LNCaP clone FGC (cell line): ENCODE measurements at regions not wholly inside any gene's neighbourhood (a gene's known extent, or its start where the extent isn't known, plus 50 kb on each side); places are given as distances from the start of the nearest gene placed in this dataset.

Source experiments
- DNase-seq: peaks from one replicate; pipeline ENCODE4 v3.0.0-alpha.2; 2011; ENCODE audit warnings: low read depth
- H3K4me3 ChIP-seq: 2 replicates; pipeline ENCODE4 v1.5.1; 2011; ENCODE audit warnings: mild to moderate bottlenecking, low read depth, low read length, control low read depth
- CTCF ChIP-seq: IDR thresholded peaks from 2 replicates; pipeline ENCODE4 v1.5.1; 2012; ENCODE audit warnings: mild to moderate bottlenecking; ENCODE audit not compliant: control insufficient read depth, insufficient read depth; ENCODE audit errors: extremely low read depth

- H3K4me3 ChIP-seq, result no peak overlapping the region
- no peak for DNase-seq
- no peak for TF ChIP-seq CTCF
Measured at GRCh38 chr9:2260417-2261306, 245.5 kb downstream of the SMARCA2 start.

GRCh38 chr9:2261421-2262103 is 246.4 kb downstream of the SMARCA2 start:
- DNase-seq, result no peak
- no peak for TF ChIP-seq CTCF
- no peak overlapping the region for H3K4me3 ChIP-seq

GRCh38 chr9:2262386-2263071 is 247.4 kb downstream of the SMARCA2 start:
- no peak for DNase-seq
- TF ChIP-seq CTCF, result no peak
- no peak overlapping the region for H3K4me3 ChIP-seq

- no peak for TF ChIP-seq CTCF
- H3K4me3 ChIP-seq, result no peak overlapping the region
Measured at GRCh38 chr9:2263111-2263510, 248.0 kb downstream of the SMARCA2 start.

GRCh38 chr9:2263665-2264064 is 248.5 kb downstream of the SMARCA2 start:
- no peak overlapping the region for H3K4me3 ChIP-seq

More at GRCh38 chr9:2263111-2263510, 248.0 kb downstream of the SMARCA2 start:
- DNase-seq, result no peak

GRCh38 chr9:2264081-2264480 is 248.9 kb downstream of the SMARCA2 start:
- no peak overlapping the region for H3K4me3 ChIP-seq
- no peak for TF ChIP-seq CTCF
- DNase-seq, result no peak

More at GRCh38 chr9:2263665-2264064, 248.5 kb downstream of the SMARCA2 start:
- TF ChIP-seq CTCF, result no peak
- no peak for DNase-seq
